HCT116 (cell line): ENCODE measurements at regions not wholly inside any gene's neighbourhood (a gene's known extent, or its start where the extent isn't known, plus 50 kb on each side); places are given as distances from the start of the nearest gene placed in this dataset.
"Not testable (repeated sequence)": the region's sequence is repeated elsewhere in the genome, so short reads cannot be mapped to it uniquely, and the experiment has no call there.

Experiments used
- ATAC-seq: fragments of 200-7000 bp; cut with Tn5 transposase; 2 replicates; pipeline ENCODE4 v1.9.1; 2020; ENCODE audit warnings: mild to moderate bottlenecking, moderate library complexity
- BruUV-seq: library from RNA; stranded (reverse); fragments of 400-500 nt; replicated peaks from 2 replicates; lab custom pipeline; 2021; lab: Mats Ljungman, UMichigan
- CTCF ChIA-PET: fragments of 300-600 bp; sonication (Branson Sonifier 250); formaldehyde crosslinking; loops from one replicate; lab custom pipeline; 2021; ENCODE audit warnings: antibody characterized with exemption; lab: Charles Lee
- POLR2A ChIA-PET: fragments of 300-600, 350-600 bp; sonication (Branson Sonifier 250); formaldehyde crosslinking; loops from one replicate; lab custom pipeline; 2021; ENCODE audit warnings: antibody characterized with exemption; lab: Charles Lee
- RAD21 ChIA-PET, 2 experiments: fragments of 300-600 bp; sonication (Branson Sonifier 250); formaldehyde crosslinking; loops; one replicate each; lab custom pipeline; 2023; ENCODE audit warnings: low total read pairs in 2 of 2; ENCODE audit not compliant: uncharacterized antibody in 2 of 2, unreplicated experiment in 2 of 2, low non-redundant PET in 1 of 2; lab: Charles Lee
- DNase-seq: peaks from one replicate; pipeline ENCODE4 v3.0.0-alpha.2; 2010; ENCODE audit warnings: low read depth, low spot score
- H2AFZ ChIP-seq: fragments of 200-600 bp; shearing (Covaris generic), sonication (generic); 2 replicates; pipeline ENCODE4 v1.6.1; 2017; ENCODE audit warnings: low read depth, mixed run types, mixed read lengths, antibody characterized with exemption, low read length; ENCODE audit not compliant: poor library complexity, severe bottlenecking
- H3K27ac ChIP-seq: 2 replicates; pipeline ENCODE4 v1.5.1; 2012; ENCODE audit warnings: low read depth, low read length
- H3K27me3 ChIP-seq: fragments of 200-600 bp; sonication (generic); 2 replicates; pipeline ENCODE4 v1.6.1; 2016; ENCODE audit warnings: mixed run types, low read length, mixed read lengths; ENCODE audit not compliant: insufficient read depth
- H3K36me3 ChIP-seq, 2 experiments: fragments of 200-500 bp in 1 of 2; fragments of 200-600 bp in 1 of 2; sonication (Bioruptor generic) in 1 of 2; sonication (generic) in 1 of 2; 2 replicates each; pipeline versions ENCODE4 v1.5.1 to v1.6.1; 2014 to 2016; ENCODE audit warnings: low read length in 2 of 2, inconsistent platforms in 1 of 2, mixed read lengths in 1 of 2, mixed run types in 1 of 2; ENCODE audit not compliant: insufficient read depth in 2 of 2, control insufficient read depth in 1 of 2
- H3K4me1 ChIP-seq, 2 experiments: fragments of 200-600 bp in 1 of 2; sonication (generic) in 1 of 2; 2 replicates each; pipeline versions ENCODE4 v1.5.1 to v1.6.1; 2012 to 2017; ENCODE audit warnings: low read length in 2 of 2, inconsistent platforms in 1 of 2, mild to moderate bottlenecking in 1 of 2, mixed read lengths in 1 of 2, mixed run types in 1 of 2, moderate library complexity in 1 of 2; ENCODE audit not compliant: insufficient read depth in 2 of 2, control insufficient read depth in 1 of 2
- H3K4me2 ChIP-seq: fragments of 200-600 bp; sonication (generic); 2 replicates; pipeline ENCODE4 v1.6.1; 2017; ENCODE audit warnings: mixed run types, low read length, mixed read lengths
- H3K4me3 ChIP-seq, 2 experiments: fragments of 200-600 bp in 1 of 2; sonication (generic) in 1 of 2; replicated peaks in 1 of 2; 2 replicates each; pipeline ENCODE4 v1.5.1; 2011 to 2016; ENCODE audit warnings: low read length in 2 of 2, control low read depth in 1 of 2, low read depth in 1 of 2, mild to moderate bottlenecking in 1 of 2, mixed read lengths in 1 of 2, mixed run types in 1 of 2
- H3K79me2 ChIP-seq: fragments of 200-600 bp; sonication (generic); 2 replicates; pipeline ENCODE4 v1.6.1; 2017; ENCODE audit warnings: mild to moderate bottlenecking, mixed run types, low read length, moderate library complexity, mixed read lengths; ENCODE audit not compliant: insufficient read depth
- H3K9ac ChIP-seq: fragments of 200-600 bp; sonication (generic); 2 replicates; pipeline ENCODE4 v1.6.1; 2016; ENCODE audit warnings: low read length, mixed read lengths
- H3K9me2 ChIP-seq: fragments of 200-600 bp; sonication (generic), shearing (Covaris generic); 2 replicates; pipeline ENCODE4 v1.6.1; 2017; ENCODE audit warnings: mixed run types, mild to moderate bottlenecking, moderate library complexity; ENCODE audit not compliant: insufficient read depth
- H3K9me3 ChIP-seq, 2 experiments: fragments of 200-500 bp in 1 of 2; fragments of 200-600 bp in 1 of 2; sonication (Bioruptor generic) in 1 of 2; sonication (generic) in 1 of 2; 2 replicates each; pipeline ENCODE4 v1.6.1; 2014 to 2017; ENCODE audit warnings: low read length in 2 of 2, mixed read lengths in 2 of 2, inconsistent platforms in 1 of 2, low read depth in 1 of 2, mild to moderate bottlenecking in 1 of 2, mixed run types in 1 of 2, moderate library complexity in 1 of 2; ENCODE audit not compliant: control insufficient read depth in 1 of 2, insufficient read depth in 1 of 2
- H4K20me1 ChIP-seq: fragments of 200-600 bp; sonication (generic), shearing (Covaris generic); 2 replicates; pipeline ENCODE4 v1.6.1; 2017; ENCODE audit warnings: mixed run types, mild to moderate bottlenecking, moderate library complexity; ENCODE audit not compliant: insufficient read depth
- CEBPB ChIP-seq: IDR thresholded peaks from 2 replicates; pipeline ENCODE4 v1.6.1; 2012; ENCODE audit warnings: low read depth
- CTCF ChIP-seq, 3 experiments: fragments of 200-600 bp in 1 of 3; sonication (generic) in 1 of 3; IDR thresholded peaks in 2 of 3; conservative IDR thresholded peaks in 1 of 3; 2 replicates each; pipeline ENCODE4 v1.5.1; 2012 to 2017; ENCODE audit warnings: low read depth in 2 of 3, low read length in 2 of 3, antibody characterized with exemption in 1 of 3, borderline replicate concordance in 1 of 3, control low read depth in 1 of 3, mild to moderate bottlenecking in 1 of 3, mixed read lengths in 1 of 3, mixed run types in 1 of 3, moderate library complexity in 1 of 3; ENCODE audit not compliant: insufficient read depth in 1 of 3
- EGR1 ChIP-seq: IDR thresholded peaks from 2 replicates; pipeline ENCODE4 v1.6.1; 2012; ENCODE audit warnings: low read depth
- EZH2 ChIP-seq: fragments of 200-600 bp; sonication (generic); IDR thresholded peaks from 2 replicates; pipeline ENCODE4 v1.6.1; 2017; ENCODE audit warnings: antibody characterized with exemption, mixed run types
- POLR2A ChIP-seq: IDR thresholded peaks from 2 replicates; pipeline ENCODE4 v1.7.0; 2011; ENCODE audit warnings: borderline replicate concordance; ENCODE audit not compliant: insufficient read depth, insufficient read length; ENCODE audit errors: extremely low read depth
- SIN3A ChIP-seq: IDR thresholded peaks from 2 replicates; pipeline ENCODE4 v1.6.1; 2012; ENCODE audit warnings: low read depth
- SP1 ChIP-seq: IDR thresholded peaks from 2 replicates; pipeline ENCODE4 v1.6.1; 2012; ENCODE audit warnings: low read depth
- YY1 ChIP-seq: IDR thresholded peaks from 2 replicates; pipeline ENCODE4 v1.6.1; 2011; ENCODE audit warnings: low read length, low read depth, moderate library complexity, mild to moderate bottlenecking; ENCODE audit not compliant: insufficient replicate concordance; ENCODE audit errors: extremely low read depth
- ZBTB33 ChIP-seq: IDR thresholded peaks from 2 replicates; pipeline ENCODE4 v1.6.1; 2011; ENCODE audit warnings: mild to moderate bottlenecking, low read length, moderate library complexity; ENCODE audit not compliant: insufficient replicate concordance; ENCODE audit errors: extremely low read depth
- intact Hi-C: fragments of 100-400 bp; cut with micrococcal nuclease; formaldehyde crosslinking; loops from 2 replicates; pipeline ENCODE4 v1.10.0; 2022

- RAD21 ChIA-PET, result no interaction called here
- no peak overlapping the region for H3K9ac ChIP-seq
- 0 out of 4 replicates have a peak, but pooled peaks cover 0 to 4% of the 10 kb centered on the region in 2 experiments for H3K9me3 ChIP-seq
- H3K27me3 ChIP-seq, result no peaks in the 10 kb centered on the region
- no TSS peak for BruUV-seq
- intact Hi-C loops, result no loop called here
- CTCF ChIA-PET, result interaction anchor here (1.4 kb wide), 1 partner anchor 16 kb away, joined by 3 read pairs; no protein-coding TSS in a partner anchor
- H3K4me2 ChIP-seq, result no peak overlapping the region
- H3K4me1 ChIP-seq, result no peaks in the 10 kb centered on the region
- no peak overlapping the region for H3K4me3 ChIP-seq
- DNase-seq, result no peak
- H3K36me3 ChIP-seq, result no peaks in the 10 kb centered on the region
- no peaks in the 10 kb centered on the region for H4K20me1 ChIP-seq
- POLR2A ChIA-PET, result no interaction called here
- H3K9me2 ChIP-seq, result no peaks in the 10 kb centered on the region
- H2AFZ ChIP-seq, result no peak overlapping the region
- TF ChIP-seq ZBTB33 (no peak), CEBPB (no peak), POLR2A (no peak), EZH2 (no peak), CTCF (IDR thresholded peaks at IDR 0.05 in 2 of 3, conservative IDR thresholded peaks at IDR 0.05 in 1 of 3; ENCODE audit: borderline replicate concordance in 1 of 3, insufficient read depth in 1 of 3, low read depth in 2 of 3, low read length in 2 of 3) (no peak), EGR1 (no peak), SP1 (no peak), YY1 (no peak), SIN3A (no peak)
- TF ChIP-seq, all 23 proteins: peak for 0
- Histone ChIP-seq H3K79me2 (no peaks in the 10 kb centered on the region), H3K27ac (no peak overlapping the region)
- ATAC-seq, result no peak
These were observed 102.4 kb downstream of the ASB1 start for GRCh38 chr2:238528953-238529781.

GRCh38 chr2:238531017-238531645 lies 104.4 kb downstream of the ASB1 start:
- H2AFZ ChIP-seq, CTCF ChIA-PET, POLR2A ChIA-PET, RAD21 ChIA-PET, intact Hi-C loops, DNase-seq, H4K20me1 ChIP-seq, H3K27me3 ChIP-seq, H3K4me1 ChIP-seq, H3K4me2 ChIP-seq, H3K36me3 ChIP-seq, H3K9me2 ChIP-seq, H3K9ac ChIP-seq, ATAC-seq, H3K79me2 ChIP-seq, BruUV-seq, H3K9me3 ChIP-seq, H3K27ac ChIP-seq, H3K4me3 ChIP-seq: not testable (repeated sequence)
